GM13976 (cell line): ENCODE measurements at regions not wholly inside any gene's neighbourhood (a gene's known extent, or its start where the extent isn't known, plus 50 kb on each side); places are given as distances from the start of the nearest gene placed in this dataset.

Experiments used
- DNase-seq: peaks from one replicate; pipeline ENCODE4 v3.0.0; 2012; ENCODE audit warnings: low spot score
- in situ Hi-C: fragments of 300-500 bp; cut with MboI; formaldehyde crosslinking; loops from one replicate; pipeline ENCODE4 v1.12.0; 2022; ENCODE audit warnings: low sequenced_read_pairs, mixed read lengths, inconsistent platforms; ENCODE audit not compliant: unreplicated experiment
- TF ChIP-seq, protein P1 (sequence below): IDR thresholded peaks from 2 replicates; pipeline ENCODE4 v1.5.1; 2012; ENCODE audit warnings: borderline replicate concordance, mild to moderate bottlenecking; ENCODE audit not compliant: insufficient read depth; ENCODE audit errors: extremely low read depth, missing control alignments, control extremely low read depth

DNA sequence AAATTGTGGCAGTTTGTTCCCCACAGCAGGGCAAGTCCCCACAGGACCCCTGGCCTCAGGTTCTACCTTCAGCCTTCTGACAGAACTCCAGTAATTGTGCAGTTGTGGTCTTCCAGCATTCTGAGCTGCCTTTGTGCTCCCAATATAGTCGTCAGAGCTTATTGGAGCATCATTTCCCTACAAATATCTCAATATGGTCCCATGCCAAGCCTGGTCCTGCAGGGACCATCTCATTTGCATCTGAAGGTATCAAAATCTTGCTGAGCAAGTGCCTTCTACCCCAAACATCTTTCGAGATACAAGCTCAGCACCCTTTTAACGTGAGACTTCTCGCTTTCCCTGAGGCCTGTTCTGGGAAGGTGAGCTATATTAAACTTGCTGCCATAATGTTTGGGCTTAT lies 333.9 kb upstream of the CDH11 start:
- DNase-seq, result no peak
- in situ Hi-C loops, result no loop called here
- TF ChIP-seq, protein P1, sequence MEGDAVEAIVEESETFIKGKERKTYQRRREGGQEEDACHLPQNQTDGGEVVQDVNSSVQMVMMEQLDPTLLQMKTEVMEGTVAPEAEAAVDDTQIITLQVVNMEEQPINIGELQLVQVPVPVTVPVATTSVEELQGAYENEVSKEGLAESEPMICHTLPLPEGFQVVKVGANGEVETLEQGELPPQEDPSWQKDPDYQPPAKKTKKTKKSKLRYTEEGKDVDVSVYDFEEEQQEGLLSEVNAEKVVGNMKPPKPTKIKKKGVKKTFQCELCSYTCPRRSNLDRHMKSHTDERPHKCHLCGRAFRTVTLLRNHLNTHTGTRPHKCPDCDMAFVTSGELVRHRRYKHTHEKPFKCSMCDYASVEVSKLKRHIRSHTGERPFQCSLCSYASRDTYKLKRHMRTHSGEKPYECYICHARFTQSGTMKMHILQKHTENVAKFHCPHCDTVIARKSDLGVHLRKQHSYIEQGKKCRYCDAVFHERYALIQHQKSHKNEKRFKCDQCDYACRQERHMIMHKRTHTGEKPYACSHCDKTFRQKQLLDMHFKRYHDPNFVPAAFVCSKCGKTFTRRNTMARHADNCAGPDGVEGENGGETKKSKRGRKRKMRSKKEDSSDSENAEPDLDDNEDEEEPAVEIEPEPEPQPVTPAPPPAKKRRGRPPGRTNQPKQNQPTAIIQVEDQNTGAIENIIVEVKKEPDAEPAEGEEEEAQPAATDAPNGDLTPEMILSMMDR, result no peak

DNA sequence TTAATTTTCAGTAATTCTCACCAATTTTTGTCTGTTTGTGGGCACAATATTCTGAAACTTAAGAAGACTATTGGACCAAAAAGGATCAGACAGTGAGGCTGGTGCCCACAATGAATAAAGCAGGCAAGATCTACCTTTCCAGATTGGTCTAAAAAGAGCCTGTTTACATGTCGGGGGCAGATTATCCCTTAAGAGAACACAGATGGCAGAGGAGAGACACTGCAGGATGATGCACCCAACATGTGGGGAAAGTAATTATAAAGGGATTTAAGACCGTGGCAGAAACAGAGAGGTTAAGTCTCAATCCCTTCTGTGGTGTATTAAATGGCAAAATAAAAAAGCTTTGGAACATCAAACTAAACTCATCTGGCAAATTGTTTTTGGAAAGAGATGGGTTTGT lies 331.8 kb upstream of the CDH11 start:
- DNase-seq, result no peak
- TF ChIP-seq, protein P1, result no peak
- in situ Hi-C loops, result no loop called here

DNA sequence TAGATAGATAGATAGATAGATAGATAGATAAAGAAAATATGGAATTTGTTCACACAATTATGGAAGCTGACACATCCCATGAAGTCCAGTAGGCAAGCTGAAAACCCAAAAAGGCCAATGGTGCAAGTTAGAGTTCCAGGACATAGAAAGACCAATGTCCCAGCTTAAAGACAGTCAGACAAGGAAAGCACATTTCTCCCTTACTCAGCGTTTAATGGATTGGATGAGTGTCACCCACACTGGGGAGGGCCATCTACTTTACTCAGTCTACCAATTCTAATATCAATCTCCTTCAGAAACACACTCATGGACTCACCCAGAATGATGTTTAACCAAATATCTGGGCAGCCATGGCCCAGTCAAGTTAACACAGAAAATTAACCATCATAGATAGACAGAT lies 327.7 kb upstream of the CDH11 start:
- no peak for DNase-seq
- TF ChIP-seq, protein P1, result no peak
- in situ Hi-C loops, result no loop called here

DNA sequence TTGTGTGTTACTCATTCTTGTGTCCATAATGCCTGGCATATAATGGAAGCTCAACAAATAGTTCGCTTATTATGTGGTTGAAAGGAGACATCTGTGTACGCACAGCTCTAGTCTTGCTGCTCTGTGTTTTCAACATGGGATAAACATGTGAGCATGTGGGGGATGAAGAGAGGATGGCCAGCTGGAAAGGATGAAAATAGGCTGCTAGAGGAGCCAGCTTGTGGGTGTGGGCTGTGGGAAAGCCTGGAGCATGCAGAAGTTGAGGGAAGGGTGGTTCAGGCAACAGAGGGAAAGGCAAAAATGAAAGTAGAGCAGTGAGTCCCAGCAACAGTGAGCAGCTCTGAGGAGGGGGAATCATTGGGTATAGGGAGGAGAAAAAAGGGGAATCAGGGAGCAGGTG lies 324.6 kb upstream of the CDH11 start:
- DNase-seq, result no peak
- TF ChIP-seq, protein P1, result no peak
- in situ Hi-C loops, result no loop called here

DNA sequence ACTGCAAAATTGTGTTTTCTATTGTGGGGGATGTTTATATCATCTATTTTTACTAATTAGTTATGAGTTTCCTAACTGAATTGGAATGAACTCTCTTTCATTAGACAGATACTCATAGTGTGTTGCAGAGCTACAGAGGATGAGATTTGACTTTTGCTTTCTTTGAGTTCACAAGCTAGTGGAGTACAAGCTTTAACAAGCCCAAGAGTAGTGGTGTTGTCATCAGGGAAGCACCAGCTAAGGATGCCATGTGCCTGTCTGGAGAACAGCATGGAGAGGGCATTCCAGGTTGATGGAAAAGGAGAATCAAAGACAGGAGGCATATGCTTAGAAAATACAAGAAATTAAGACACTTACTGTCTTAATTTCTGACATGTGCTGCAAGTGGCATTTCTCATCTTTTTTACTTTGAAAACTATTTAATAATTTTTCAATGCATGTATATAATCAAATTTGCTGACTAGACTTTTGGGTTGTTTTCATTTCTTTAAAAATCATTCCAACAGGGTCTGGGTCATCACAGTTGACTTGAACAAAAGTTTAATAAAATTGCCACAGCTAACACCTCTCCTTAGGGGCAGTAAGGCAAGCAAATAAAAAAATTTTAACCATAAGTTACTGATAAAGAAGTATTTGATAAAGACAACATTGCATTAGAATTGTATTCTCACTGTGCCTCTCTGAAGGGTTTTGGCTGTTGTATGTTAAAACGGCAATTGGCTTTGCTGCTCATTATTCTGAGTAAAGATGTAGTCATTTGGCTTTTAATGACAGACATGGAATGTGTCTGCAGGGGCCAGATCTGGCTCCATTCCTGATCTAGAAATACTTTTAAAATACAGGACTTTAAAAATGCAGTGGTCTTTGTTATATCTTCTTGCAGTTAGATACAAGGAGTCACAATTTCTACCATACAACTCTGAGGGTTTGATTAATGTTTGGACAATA lies 323.7 kb upstream of the CDH11 start:
- in situ Hi-C loops, result no loop called here
- TF ChIP-seq, protein P1, result no peak

DNA sequence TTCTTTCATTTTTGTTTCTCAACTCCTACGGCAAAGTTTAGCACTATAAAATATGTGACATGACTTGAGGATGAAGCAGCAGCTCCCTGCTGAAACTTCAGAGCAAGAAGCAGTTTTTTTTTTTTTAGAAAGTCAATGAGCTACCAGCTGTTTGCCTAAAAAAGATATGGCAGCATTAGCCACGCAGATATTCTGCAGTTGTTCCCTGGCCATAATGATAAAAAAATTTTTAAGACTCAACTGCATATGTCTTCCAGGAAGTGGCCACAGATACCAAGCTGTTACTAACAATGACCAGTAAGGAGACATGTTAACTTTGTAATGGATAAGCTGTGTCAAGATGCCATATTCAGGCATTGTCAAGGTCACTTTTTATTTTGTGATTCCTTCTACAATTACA lies 319.6 kb upstream of the CDH11 start:
- in situ Hi-C loops, result no loop called here
- DNase-seq, result no peak
- TF ChIP-seq, protein P1, result no peak

More for the DNA sequence above, 323.7 kb upstream of the CDH11 start:
- no peak for DNase-seq
